GM18951 (cell line): ENCODE measurements at regions not wholly inside any gene's neighbourhood (a gene's known extent, or its start where the extent isn't known, plus 50 kb on each side); places are given as distances from the start of the nearest gene placed in this dataset.
"Not testable (repeated sequence)": the region's sequence is repeated elsewhere in the genome, so short reads cannot be mapped to it uniquely, and the experiment has no call there.

Source experiments
- POLR2A ChIP-seq: IDR thresholded peaks from 4 replicates; pipeline ENCODE4 v1.6.1; 2011; ENCODE audit warnings: mild to moderate bottlenecking; ENCODE audit not compliant: insufficient read length, insufficient read depth; ENCODE audit errors: extremely low read depth
- in situ Hi-C: fragments of 300-500 bp; cut with MboI; formaldehyde crosslinking; loops from one replicate; pipeline ENCODE4 v1.12.0; 2022; ENCODE audit warnings: low sequenced_read_pairs, mixed read lengths, inconsistent platforms; ENCODE audit not compliant: unreplicated experiment

DNA sequence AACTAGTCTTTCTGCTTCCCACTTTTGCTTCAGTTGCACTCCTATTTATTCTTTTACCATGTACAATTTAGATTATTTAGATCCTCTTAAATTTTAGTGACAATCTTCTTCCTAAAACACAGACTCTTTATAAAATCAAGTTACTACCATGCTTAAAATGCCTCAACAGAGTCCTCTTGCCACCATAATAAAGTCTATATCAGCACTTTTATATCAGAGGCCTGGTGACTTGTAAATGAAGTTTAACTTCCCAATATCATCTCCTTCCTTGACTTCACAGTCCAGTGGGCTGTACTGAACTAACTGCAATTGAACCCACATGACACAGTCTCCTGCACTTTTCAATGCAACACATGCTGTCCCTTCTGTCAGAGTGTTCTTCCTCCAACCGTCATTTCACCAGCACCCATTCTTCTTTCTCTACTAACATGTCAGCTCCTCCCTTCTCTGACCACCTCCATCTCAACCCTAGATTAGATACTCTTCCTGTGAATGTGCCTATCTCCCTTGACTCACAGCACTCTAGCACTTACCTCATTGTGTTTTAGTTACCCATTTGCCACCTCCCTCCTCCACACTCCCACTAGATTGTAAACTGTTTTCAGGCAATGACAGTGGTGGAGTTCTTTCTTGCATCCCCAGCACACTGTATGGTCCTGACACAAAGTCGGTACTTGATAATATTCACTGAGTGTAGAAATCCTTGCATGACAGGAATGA lies 414.9 kb downstream of the SATB2 start:
- TF ChIP-seq POLR2A, result no peak
- in situ Hi-C loops, result no loop called here

DNA sequence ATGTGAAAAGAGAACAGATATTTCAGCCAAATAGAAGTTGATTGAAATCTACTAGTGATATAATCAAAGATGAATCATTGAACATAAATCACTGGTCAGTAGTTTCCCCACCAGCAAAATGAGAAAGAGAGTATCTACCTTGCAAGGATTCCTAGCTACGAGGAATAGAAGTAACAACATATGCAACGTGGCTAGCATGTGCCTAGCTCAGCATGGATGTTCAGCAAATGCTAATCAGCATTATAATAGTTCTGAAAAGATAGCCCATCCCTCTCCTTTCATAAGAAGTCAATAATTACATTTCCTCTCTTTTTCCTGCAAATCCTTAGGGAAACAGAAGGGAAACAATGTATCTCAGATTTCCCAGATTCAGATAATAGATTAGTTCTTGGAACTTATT lies 417.2 kb downstream of the SATB2 start:
- TF ChIP-seq POLR2A, result no peak
- in situ Hi-C loops, result no loop called here

DNA sequence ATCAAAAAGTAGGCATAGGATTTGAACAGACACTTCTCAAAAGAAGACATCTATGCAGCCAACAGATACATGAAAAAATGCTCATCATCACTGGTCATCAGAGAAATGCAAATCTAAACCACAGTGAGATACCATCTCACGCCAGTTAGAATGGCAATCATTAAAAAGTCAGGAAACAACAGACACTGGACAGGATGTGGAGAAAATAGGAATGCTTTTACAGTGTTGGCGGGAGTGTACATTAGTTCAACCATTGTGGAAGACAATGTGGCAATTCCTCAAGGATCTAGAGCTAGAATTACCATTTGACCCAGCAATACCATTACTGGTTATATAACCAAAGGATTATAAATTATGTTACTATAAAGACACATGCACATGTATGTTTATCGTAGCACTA lies 424.0 kb downstream of the SATB2 start:
- in situ Hi-C loops, result not testable (repeated sequence)

DNA sequence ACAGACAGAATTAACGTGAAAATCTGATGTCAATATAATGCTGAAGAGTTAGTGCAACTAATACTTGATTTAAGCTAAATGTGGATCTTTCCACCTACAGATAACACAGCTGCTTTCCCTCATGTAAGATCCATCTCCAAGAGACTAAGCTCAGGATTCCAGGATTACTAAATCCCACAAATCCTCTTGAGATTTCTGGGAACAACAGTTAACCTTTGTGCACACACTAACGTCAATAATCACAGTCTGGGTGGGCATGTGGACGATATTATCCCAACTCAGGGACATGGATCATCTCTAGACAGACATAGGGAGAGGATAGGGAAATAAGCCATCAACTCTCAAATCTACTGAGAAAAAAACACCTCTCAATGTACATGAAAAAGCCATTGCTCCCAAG lies 432.6 kb downstream of the SATB2 start:
- no peak for TF ChIP-seq POLR2A
- in situ Hi-C loops, result no loop called here

DNA sequence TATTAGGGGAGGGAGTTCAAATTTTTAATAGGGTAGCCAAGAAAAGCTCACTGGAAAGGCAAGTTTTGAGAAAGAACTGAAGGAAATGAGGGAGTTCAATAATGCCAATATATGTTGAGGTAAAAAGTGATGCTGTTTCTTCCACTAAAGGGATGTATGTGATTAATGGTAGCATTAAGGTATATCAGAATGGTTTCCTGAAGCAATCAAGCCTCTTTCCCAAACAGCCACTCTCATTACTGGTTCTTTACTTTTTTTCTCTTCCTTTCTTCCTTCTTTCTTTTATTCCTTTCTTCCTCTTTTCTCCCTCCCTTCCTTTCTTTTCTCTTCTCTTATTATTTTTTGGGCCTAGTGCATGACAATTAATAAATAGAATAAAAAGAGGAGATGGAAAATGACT lies 433.5 kb downstream of the SATB2 start:
- TF ChIP-seq POLR2A, result no peak
- in situ Hi-C loops, result no loop called here

DNA sequence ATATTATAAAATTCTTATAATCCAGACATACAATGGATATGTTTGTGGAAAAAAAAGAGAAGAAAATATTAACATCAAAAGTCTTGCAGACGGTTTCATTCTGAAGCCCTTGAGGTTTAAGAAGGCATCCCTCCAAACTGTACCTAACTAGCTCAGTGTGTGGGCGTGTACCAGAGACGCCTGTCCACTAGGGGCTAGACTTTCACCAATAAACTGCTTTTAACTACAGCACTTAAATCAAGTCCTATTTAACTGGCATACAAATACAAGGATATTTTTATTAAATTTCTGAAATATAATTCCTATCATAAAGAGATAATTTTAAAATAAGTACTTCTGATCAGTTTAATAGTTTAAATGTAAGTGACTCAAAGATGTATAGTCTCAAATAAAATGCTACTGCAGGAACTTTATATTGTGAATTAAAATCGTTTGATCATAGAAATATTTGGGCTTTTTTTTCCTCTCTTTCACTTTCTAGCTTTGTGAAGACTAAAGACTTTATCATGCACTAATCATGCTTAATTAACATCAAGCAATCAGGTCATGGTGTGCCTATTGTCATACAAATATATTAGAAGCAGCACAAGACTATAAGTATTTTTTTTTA lies 437.7 kb downstream of the SATB2 start:
- in situ Hi-C loops, result no loop called here
- TF ChIP-seq POLR2A, result no peak

DNA sequence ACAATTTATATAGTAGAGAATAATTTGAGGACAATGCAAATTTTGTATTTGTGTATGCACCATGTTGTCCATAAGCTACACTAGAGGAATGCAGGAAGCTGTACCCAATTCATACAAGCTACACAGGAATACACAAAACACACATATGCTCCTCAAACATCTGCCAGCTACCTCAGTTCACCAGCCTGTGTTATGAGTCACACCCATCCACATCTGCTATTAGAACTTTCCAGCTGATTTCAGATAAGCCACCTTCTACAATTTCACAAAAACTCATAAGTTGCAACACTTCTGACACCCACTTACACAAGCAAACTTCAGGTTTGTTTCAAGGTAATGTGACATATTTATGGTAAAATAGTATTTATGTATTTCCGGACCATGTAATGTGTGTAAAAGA lies 438.9 kb downstream of the SATB2 start:
- in situ Hi-C loops, result no loop called here
- TF ChIP-seq POLR2A, result no peak

DNA sequence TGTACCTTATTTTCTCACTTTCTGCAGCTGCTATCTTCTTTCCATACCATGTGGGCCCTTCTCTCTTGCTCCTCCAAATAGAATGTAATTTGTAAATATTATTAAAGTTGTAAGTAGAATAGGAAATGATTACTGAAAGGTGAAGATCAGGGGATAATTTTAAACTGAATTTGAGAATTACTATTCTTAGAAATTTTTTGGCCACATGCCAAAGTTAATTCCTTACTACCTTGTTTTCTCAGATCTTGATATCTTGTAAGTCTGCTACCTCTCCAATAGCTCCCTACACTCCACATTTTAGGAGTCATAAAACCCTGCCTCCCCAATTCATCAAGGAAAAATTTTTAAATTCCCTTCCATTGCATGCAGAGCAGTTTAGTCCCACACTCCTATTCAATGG lies 442.7 kb downstream of the SATB2 start:
- TF ChIP-seq POLR2A, result no peak
- in situ Hi-C loops, result no loop called here

DNA sequence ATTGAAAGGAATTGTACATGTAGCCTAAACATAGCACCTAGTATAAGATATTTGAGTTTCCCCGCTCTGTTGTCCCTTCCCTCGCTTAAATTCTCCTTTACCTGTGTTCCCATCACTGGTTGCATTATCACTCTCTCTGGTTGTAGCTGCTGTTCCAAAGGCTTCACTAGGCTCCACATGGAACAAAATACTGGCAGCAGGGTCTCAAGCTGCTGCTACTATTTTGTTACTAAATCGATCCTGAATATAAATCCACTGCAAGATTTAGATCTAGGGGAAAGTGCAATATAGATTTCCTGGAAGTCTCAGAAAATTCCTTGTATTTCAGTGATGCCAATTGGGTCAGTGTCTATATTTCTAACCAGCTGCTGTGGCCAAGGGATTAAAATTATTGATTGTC lies 443.5 kb downstream of the SATB2 start:
- TF ChIP-seq POLR2A, result no peak
- in situ Hi-C loops, result no loop called here

DNA sequence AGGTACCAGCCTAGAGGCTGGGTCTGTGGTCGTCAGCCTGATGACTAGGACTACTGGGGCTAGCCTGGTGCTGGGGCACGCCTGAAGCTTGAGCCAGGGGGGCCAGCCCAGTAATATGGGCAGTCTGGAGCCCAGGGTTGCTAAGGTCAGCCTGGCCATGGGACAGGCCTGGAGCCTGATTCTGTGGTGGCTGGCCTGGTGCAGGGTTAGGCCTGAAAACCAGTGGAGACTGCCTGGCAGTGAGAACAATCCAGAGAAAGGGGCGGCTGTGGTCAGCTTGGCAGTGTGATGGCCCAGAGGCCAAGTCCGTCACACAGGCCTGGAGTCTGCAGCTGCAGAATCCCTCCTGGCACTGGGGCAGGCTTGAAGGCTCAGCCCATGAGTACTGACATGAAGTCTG lies 445.8 kb downstream of the SATB2 start:
- in situ Hi-C loops, result no loop called here
- no peak for TF ChIP-seq POLR2A

DNA sequence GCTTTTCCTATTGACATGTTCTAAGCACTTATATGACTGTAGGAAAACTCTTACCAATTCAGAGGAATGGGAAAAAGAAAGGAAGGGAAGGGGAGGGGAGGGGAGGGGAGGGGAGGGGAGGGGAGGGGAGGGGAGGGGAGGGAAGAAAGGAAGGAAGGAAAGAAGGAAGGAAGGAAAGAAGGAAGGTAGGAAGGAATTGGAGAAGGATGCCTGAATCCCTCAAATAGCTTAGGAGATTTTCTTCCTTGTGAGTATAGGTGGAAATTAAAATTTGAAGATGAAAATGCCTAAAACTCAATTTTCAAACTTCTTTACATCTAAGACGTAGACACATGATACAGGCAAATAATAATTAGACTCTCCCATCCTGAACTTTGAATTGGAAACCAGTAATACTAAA lies 463.1 kb downstream of the SATB2 start:
- TF ChIP-seq POLR2A, result no peak
- in situ Hi-C loops, result no loop called here

DNA sequence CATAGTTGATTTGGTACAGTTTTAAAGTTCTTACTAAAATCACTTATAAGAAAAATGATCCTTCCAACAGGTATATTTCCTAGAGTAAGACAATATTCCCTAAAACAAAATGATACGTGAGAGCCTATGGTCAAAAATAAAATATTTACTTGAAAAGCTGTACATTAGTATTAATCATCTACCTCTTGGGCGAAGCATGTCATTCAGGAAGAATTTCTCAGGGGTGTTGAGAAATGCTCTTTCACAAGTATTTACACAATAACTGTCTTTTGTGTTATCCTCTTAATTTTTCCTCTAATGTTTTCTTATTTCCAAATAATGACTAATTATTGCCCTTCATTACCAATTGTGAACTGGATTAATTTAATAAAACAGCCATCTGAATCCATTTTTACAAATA lies 466.3 kb downstream of the SATB2 start:
- no peak for TF ChIP-seq POLR2A
- in situ Hi-C loops, result no loop called here

DNA sequence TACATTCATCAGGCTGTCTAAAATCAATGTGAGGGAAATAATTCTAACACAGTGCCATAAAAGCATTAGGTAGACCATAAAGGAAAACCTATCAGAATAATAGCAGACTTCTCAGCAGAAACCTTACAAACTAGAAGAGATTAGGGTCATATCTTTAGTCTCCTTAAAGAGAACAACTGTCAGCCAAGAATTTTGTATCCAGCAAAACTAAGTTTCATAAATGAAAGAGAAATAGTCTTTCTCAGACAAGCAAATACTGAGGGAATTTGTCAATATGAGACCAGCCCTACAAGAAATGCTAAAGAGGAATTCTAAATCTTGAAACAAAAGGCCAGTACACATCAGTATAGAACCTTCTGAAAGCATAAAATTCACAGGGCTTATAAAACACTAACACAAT lies 482.0 kb downstream of the SATB2 start:
- in situ Hi-C loops, result no loop called here
- no peak for TF ChIP-seq POLR2A

DNA sequence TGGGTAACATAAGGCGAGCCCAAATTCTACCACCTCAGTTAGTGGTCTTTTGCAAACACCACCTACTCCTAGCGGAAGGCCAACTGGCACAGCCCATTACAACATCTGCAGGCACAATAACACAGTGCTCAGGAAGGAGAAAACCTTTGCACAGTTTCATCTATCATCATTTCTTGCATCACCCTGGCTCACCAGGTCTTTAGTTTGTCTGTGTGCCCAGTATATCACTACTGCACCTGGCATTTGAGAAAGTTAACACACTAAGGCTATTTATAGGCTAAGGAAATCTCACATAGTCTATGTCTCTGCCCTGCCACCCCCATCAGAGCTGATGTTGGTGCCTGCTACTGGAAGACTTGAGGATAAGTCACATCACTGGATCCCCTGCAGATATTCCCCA lies 484.0 kb downstream of the SATB2 start:
- in situ Hi-C loops, result no loop called here
- TF ChIP-seq POLR2A, result no peak

DNA sequence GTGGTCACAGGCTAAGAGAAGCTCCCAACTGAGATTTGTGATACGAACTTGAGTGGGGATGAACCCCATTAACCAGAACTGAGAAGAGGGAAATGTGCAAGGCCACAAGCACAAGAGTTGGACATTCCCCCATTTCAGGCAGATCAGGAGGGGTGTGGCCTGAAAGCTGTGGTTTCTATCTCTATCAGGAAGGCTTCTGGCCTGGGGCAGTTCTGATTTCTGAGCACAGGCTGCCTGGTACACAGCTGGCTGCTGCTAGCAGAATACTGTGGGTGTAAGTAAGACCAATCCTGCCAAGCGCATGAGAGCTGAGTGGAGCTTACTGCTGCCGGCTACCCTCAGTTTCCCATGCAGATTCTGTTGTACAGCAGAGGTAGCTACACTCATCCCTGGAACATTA lies 484.6 kb downstream of the SATB2 start:
- in situ Hi-C loops, result no loop called here
- no peak for TF ChIP-seq POLR2A
